Gastrocnemius medialis (tissue), 4 donors: ENCODE measurements at regions not wholly inside any gene's neighbourhood (a gene's known extent, or its start where the extent isn't known, plus 50 kb on each side); places are given as distances from the start of the nearest gene placed in this dataset.

Source experiments
- CTCF ChIP-seq, 5 experiments: fragments of 450-650 bp in 3 of 5; fragments of 200-600 bp in 2 of 5; sonication (generic) in 2 of 5; IDR thresholded peaks in 4 of 5; conservative IDR thresholded peaks in 1 of 5; 1 replicate in 4 of 5; 2 replicates in 1 of 5; pipeline ENCODE4 v1.5.1; 2016 to 2019; ENCODE audit warnings: antibody characterized with exemption in 5 of 5, mild to moderate bottlenecking in 3 of 5, moderate library complexity in 3 of 5
- POLR2A ChIP-seq, 2 donors: fragments of 450-650 bp; IDR thresholded peaks; one replicate each; pipeline ENCODE4 v1.6.1; 2017; ENCODE audit warnings: antibody characterized with exemption in 2 of 2, mild to moderate bottlenecking in 2 of 2, moderate library complexity in 2 of 2

- no peak for TF ChIP-seq POLR2A (IDR thresholded peaks at IDR 0.05)
- TF ChIP-seq CTCF (IDR thresholded peaks at IDR 0.05 in 4 of 5, conservative IDR thresholded peaks at IDR 0.05 in 1 of 5): no peak
Measured at GRCh38 chr18:39602131-39602530, 2036.5 kb upstream of the CELF4 start.
